Body of pancreas (tissue), 4 donors: ENCODE measurements at regions not wholly inside any gene's neighbourhood (a gene's known extent, or its start where the extent isn't known, plus 50 kb on each side); places are given as distances from the start of the nearest gene placed in this dataset.

ENCODE experiments used
- ATAC-seq: fragments of 150-250 bp; one replicate; pipeline ENCODE4 v1.9.1; 2016
- DNase-seq, 4 donors: peaks; one replicate each; pipeline ENCODE4 v3.0.0-alpha.2; 2019
- H3K27ac ChIP-seq, 4 donors: fragments of 200-600 bp; sonication (generic); 1 replicate in 3 of 4; 2 replicates in 1 of 4; pipeline versions ENCODE4 v1.5.1 to v1.6.1; 2016 to 2019; ENCODE audit warnings: mild to moderate bottlenecking in 1 of 4, mixed read lengths in 1 of 4, moderate library complexity in 1 of 4
- H3K27me3 ChIP-seq, 2 donors: fragments of 200-600 bp; sonication (generic); one replicate each; pipeline ENCODE4 v1.6.0; 2016; ENCODE audit warnings: mild to moderate bottlenecking in 1 of 2
- H3K36me3 ChIP-seq, 2 donors: fragments of 200-600 bp; sonication (generic); replicated peaks in 1 of 2; 2 replicates each; pipeline ENCODE4 v1.5.1; 2016; ENCODE audit warnings: low read depth in 2 of 2; ENCODE audit not compliant: insufficient read depth in 1 of 2
- H3K4me1 ChIP-seq: fragments of 200-600 bp; sonication (generic); one replicate; pipeline ENCODE4 v1.6.0; 2016
- H3K4me3 ChIP-seq, 2 donors: fragments of 200-600 bp; sonication (generic); 1 replicate in 1 of 2; 2 replicates in 1 of 2; pipeline ENCODE4 v1.5.1; 2016 to 2019
- H3K9me3 ChIP-seq, 3 donors: fragments of 200-600 bp; sonication (generic); 1 replicate in 2 of 3; 2 replicates in 1 of 3; pipeline ENCODE4 v1.5.1; 2016
- POLR2A ChIP-seq, 3 donors: fragments of 450-650 bp; IDR thresholded peaks; one replicate each; pipeline ENCODE4 v1.6.1; 2016; ENCODE audit warnings: antibody characterized with exemption in 3 of 3, mild to moderate bottlenecking in 2 of 3
- WGBS, 2 donors: methylation state at CpG; one replicate each; pipeline ENCODE4 v1.1.5; 2017; 5-methylcytosine and 5-hydroxymethylcytosine counted together
- intact Hi-C: fragments of 100-400 bp; cut with DNase I; formaldehyde crosslinking; loops from one replicate; pipeline ENCODE4 v1.15.1; 2023
- TF ChIP-seq, protein P1 (sequence below), 7 experiments: fragments of 450-650 bp in 4 of 7; fragments of 200-600 bp in 3 of 7; sonication (generic) in 3 of 7; IDR thresholded peaks; one replicate each; pipeline ENCODE4 v1.5.1; 2016 to 2019; ENCODE audit warnings: antibody characterized with exemption in 7 of 7

DNA sequence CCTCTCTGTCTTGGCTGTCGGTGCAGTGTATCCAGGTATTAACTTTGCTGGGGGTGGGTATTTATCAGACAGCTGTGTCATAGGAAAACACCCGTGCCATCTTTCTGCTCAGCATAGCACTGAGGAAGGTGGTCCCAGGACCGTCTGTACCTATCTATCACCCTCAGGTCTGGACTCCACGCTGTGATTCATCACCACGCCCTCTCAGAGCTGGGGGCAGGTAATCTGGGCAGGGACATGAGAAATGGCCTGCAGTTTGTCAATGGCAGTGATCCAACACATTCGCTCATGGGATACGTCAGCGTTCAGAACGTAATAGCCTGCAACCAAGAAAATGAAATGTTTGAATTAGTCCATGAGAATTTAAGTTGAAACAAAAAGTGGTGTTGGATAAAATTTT lies 151.6 kb upstream of the MAP1B start:
- TF ChIP-seq, protein P1, sequence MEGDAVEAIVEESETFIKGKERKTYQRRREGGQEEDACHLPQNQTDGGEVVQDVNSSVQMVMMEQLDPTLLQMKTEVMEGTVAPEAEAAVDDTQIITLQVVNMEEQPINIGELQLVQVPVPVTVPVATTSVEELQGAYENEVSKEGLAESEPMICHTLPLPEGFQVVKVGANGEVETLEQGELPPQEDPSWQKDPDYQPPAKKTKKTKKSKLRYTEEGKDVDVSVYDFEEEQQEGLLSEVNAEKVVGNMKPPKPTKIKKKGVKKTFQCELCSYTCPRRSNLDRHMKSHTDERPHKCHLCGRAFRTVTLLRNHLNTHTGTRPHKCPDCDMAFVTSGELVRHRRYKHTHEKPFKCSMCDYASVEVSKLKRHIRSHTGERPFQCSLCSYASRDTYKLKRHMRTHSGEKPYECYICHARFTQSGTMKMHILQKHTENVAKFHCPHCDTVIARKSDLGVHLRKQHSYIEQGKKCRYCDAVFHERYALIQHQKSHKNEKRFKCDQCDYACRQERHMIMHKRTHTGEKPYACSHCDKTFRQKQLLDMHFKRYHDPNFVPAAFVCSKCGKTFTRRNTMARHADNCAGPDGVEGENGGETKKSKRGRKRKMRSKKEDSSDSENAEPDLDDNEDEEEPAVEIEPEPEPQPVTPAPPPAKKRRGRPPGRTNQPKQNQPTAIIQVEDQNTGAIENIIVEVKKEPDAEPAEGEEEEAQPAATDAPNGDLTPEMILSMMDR (IDR thresholded peaks at IDR 0.05): no peak
- TF ChIP-seq POLR2A (IDR thresholded peaks at IDR 0.05): no peak
- H3K9me3 ChIP-seq: no peaks in the 10 kb centered on the region
- H3K4me3 ChIP-seq: no peak overlapping the region
- no peak overlapping the region for H3K27ac ChIP-seq
- H3K4me1 ChIP-seq: peaks cover 10% of the 10 kb centered on the region
- 76 to 86% methylated on average over 8 to 9 of the region's 9 CpGs for WGBS, 2 donors
- H3K27me3 ChIP-seq: no peaks in the 10 kb centered on the region
- ATAC-seq: peak; percentile 67
- H3K36me3 ChIP-seq: no peaks in the 10 kb centered on the region
- intact Hi-C loops: no loop called here
- peak; percentile 22 to 64 (median 35) for DNase-seq

DNA sequence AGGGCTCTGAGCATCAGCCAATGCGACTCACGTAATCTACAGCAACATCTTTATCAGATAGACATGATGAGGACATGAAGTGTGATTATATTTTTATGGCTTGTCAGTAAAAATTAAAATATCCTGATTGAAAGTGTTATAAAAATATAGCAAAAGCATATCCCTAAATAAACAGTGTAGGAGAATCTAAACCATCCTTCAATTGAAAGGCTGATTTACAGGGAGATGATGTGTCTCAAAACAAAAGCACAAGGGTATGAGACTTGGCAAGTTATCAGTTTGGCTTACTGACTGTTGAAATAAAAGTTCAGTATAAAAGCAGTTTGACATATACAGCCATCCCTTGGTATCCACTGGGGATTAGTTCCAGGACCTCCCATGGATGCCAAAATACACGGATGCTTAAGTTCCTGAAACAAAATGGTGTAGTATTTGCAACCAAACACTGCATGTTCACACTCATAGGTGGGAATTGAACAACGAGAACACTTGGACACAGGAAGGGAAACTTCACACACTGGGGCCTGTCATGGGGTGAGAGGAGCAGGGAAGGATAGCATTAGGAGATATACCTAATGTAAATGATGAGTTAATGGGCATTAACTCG lies 149.9 kb upstream of the MAP1B start:
- H3K36me3 ChIP-seq: no peaks in the 10 kb centered on the region
- intact Hi-C loops: no loop called here
- H3K9me3 ChIP-seq: no peaks in the 10 kb centered on the region
- H3K4me1 ChIP-seq: peaks cover 10% of the 10 kb centered on the region
- DNase-seq (no peak), ATAC-seq (no peak)
- no peaks in the 10 kb centered on the region for H3K27me3 ChIP-seq
- no peak overlapping the region for H3K4me3 ChIP-seq
- no peak for TF ChIP-seq POLR2A (IDR thresholded peaks at IDR 0.05)
- TF ChIP-seq, protein P1 (IDR thresholded peaks at IDR 0.05): no peak
- no peak overlapping the region for H3K27ac ChIP-seq
- WGBS, 2 donors: 65 to 70% methylated on average over 5 of the region's 5 CpGs

DNA sequence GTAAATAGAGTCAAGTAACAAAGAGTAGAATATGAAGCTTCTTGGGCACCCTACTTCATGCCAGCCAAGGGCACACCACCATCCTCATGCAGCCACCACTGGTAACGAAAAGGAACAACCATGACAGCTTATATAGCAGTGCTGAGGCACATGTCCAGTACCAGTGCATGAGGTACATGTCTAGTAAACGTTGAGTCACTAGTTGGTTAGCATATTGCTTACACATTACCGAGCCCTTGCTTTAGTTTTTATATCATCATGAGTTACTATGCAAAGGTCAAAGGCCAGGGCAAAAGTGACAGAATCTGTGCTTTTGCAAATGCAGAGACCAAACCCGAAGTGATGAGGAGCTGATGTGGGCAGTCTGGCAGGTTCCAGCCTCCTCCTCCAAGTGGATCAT lies 147.1 kb upstream of the MAP1B start:
- Histone ChIP-seq H3K27me3 (no peaks in the 10 kb centered on the region), H3K27ac (no peak overlapping the region), H3K4me1 (no peaks in the 10 kb centered on the region), H3K4me3 (no peak overlapping the region), H3K36me3 (no peaks in the 10 kb centered on the region), H3K9me3 (no peaks in the 10 kb centered on the region)
- TF ChIP-seq, protein P1 (IDR thresholded peaks at IDR 0.05): no peak
- TF ChIP-seq POLR2A (IDR thresholded peaks at IDR 0.05): no peak
- WGBS, 2 donors: 56 to 66% methylated on average over 4 of the region's 4 CpGs
- ATAC-seq (no peak), DNase-seq (no peak)
- intact Hi-C loops: no loop called here

DNA sequence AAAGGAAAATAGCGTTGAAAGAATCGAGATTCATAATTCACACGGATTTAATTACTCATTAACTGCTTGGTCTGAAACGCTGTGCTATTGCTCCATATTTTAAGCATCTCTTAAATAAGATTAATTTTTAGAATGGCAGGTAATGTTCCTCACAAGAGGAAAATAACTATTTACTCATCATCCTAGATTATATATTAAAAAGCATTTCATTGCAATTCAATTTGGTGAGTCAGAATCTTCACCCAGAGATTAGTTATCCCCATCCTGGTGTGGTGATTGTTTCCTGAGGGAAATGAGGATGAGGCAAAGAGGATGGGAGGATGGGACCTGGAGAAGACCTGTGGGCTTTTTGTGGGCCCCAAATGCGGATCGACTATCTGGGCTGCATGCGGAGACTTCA lies 145.5 kb upstream of the MAP1B start:
- ATAC-seq: no peak
- H3K27ac ChIP-seq: no peak overlapping the region
- WGBS, 2 donors: 78 to 79% methylated on average over 7 of the region's 7 CpGs
- H3K27me3 ChIP-seq: no peaks in the 10 kb centered on the region
- H3K9me3 ChIP-seq: no peaks in the 10 kb centered on the region
- DNase-seq: no peak
- intact Hi-C loops: no loop called here
- H3K4me3 ChIP-seq: no peak overlapping the region
- TF ChIP-seq POLR2A (IDR thresholded peaks at IDR 0.05): no peak
- TF ChIP-seq, protein P1 (IDR thresholded peaks at IDR 0.05): no peak
- H3K4me1 ChIP-seq: no peaks in the 10 kb centered on the region
- H3K36me3 ChIP-seq: no peaks in the 10 kb centered on the region

DNA sequence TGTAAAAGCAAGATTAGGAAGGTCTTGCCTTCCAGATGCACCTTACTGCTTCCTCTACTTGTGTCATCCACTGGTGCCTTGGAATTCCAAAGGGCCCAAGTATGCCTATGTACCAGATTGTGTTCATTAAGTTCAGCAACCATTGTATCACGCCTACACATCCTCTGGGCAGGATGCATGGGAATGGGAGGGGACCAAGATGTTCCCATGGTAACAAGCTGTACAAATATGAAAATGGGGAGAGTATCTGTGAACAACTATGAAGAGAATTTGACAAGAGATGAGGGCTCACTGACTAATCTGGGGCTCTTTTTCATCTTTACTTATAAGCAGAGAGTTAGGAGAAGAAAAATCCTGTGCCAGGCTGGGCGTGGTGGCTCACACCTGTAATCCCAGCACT lies 137.8 kb upstream of the MAP1B start:
- WGBS, 2 donors: 66 to 68% methylated on average over 2 of the region's 2 CpGs
- ATAC-seq: no peak
- H3K27ac ChIP-seq: no peak overlapping the region
- H3K36me3 ChIP-seq: no peaks in the 10 kb centered on the region
- no peak for DNase-seq
- peaks cover 11% of the 10 kb centered on the region for H3K4me1 ChIP-seq
- intact Hi-C loops: no loop called here
- H3K9me3 ChIP-seq: no peaks in the 10 kb centered on the region
- H3K27me3 ChIP-seq: no peaks in the 10 kb centered on the region
- TF ChIP-seq, protein P1 (IDR thresholded peaks at IDR 0.05): no peak
- TF ChIP-seq POLR2A (IDR thresholded peaks at IDR 0.05): no peak
- no peak overlapping the region for H3K4me3 ChIP-seq
